Gastrocnemius medialis (tissue), 4 donors: ENCODE measurements at regions not wholly inside any gene's neighbourhood (a gene's known extent, or its start where the extent isn't known, plus 50 kb on each side); places are given as distances from the start of the nearest gene placed in this dataset.

Source experiments
- ATAC-seq, 2 donors: fragments of 150-250 bp; one replicate each; pipeline ENCODE4 v1.9.1; 2016
- DNase-seq, 2 donors: peaks; one replicate each; pipeline ENCODE4 v3.0.0-alpha.2; 2019
- H3K27ac ChIP-seq, 4 donors: fragments of 200-600 bp; sonication (generic); 1 replicate in 1 of 4; 2 replicates in 3 of 4; pipeline ENCODE4 v1.5.1; 2016 to 2018; ENCODE audit warnings: mild to moderate bottlenecking in 2 of 4, moderate library complexity in 1 of 4
- H3K27me3 ChIP-seq, 3 donors: fragments of 200-600 bp; sonication (generic) in 2 of 3; 1 replicate in 1 of 3; 2 replicates in 2 of 3; pipeline versions ENCODE4 v1.5.1 to v1.6.0; 2016 to 2019; ENCODE audit warnings: mild to moderate bottlenecking in 1 of 3, moderate library complexity in 1 of 3
- H3K36me3 ChIP-seq, 2 donors: fragments of 200-600 bp; sonication (generic) in 1 of 2; one replicate each; pipeline ENCODE4 v1.5.1; 2017 to 2018
- H3K4me1 ChIP-seq, 2 donors: fragments of 200-600 bp; sonication (generic) in 1 of 2; one replicate each; pipeline ENCODE4 v1.5.1; 2016 to 2017; ENCODE audit warnings: mild to moderate bottlenecking in 2 of 2
- H3K4me3 ChIP-seq, 4 donors: fragments of 200-600 bp; sonication (generic) in 3 of 4; 1 replicate in 1 of 4; 2 replicates in 3 of 4; pipeline ENCODE4 v1.5.1; 2016 to 2019; ENCODE audit warnings: mild to moderate bottlenecking in 2 of 4
- H3K9me3 ChIP-seq, 3 donors: fragments of 200-600 bp; sonication (generic) in 2 of 3; 1 replicate in 1 of 3; 2 replicates in 2 of 3; pipeline ENCODE4 v1.5.1; 2016 to 2019
- POLR2A ChIP-seq, 2 donors: fragments of 450-650 bp; IDR thresholded peaks; one replicate each; pipeline ENCODE4 v1.6.1; 2017; ENCODE audit warnings: antibody characterized with exemption in 2 of 2, mild to moderate bottlenecking in 2 of 2, moderate library complexity in 2 of 2
- in situ Hi-C, 4 donors: fragments of 200-750 bp; cut with MboI; loops; one replicate each; pipeline versions ENCODE4 v1.15.0 to v1.8.0; 2017; ENCODE audit warnings: low sequenced_read_pairs in 4 of 4
- intact Hi-C: fragments of 100-400 bp; cut with DNase I; formaldehyde crosslinking; loops from one replicate; pipeline ENCODE4 v1.15.1; 2023; ENCODE audit warnings: low total_unique reads
- TF ChIP-seq, protein P1 (sequence below), 5 experiments: fragments of 450-650 bp in 3 of 5; fragments of 200-600 bp in 2 of 5; sonication (generic) in 2 of 5; IDR thresholded peaks in 4 of 5; conservative IDR thresholded peaks in 1 of 5; 1 replicate in 4 of 5; 2 replicates in 1 of 5; pipeline ENCODE4 v1.5.1; 2016 to 2019; ENCODE audit warnings: antibody characterized with exemption in 5 of 5, mild to moderate bottlenecking in 3 of 5, moderate library complexity in 3 of 5

GRCh38 chr2:16747257-16747656 lies 81.6 kb upstream of the CYRIA start:
- no peak overlapping the region for H3K27ac ChIP-seq
- no peak for ATAC-seq
- intact Hi-C loops (loop anchor here (5.0 kb wide), 1 partner anchor 1450 kb away; no protein-coding TSS in a partner anchor), in situ Hi-C loops (no loop called here)
- no peaks in the 10 kb centered on the region for H3K36me3 ChIP-seq
- no peak for DNase-seq
- no peaks in the 10 kb centered on the region for H3K4me1 ChIP-seq
- TF ChIP-seq, protein P1, sequence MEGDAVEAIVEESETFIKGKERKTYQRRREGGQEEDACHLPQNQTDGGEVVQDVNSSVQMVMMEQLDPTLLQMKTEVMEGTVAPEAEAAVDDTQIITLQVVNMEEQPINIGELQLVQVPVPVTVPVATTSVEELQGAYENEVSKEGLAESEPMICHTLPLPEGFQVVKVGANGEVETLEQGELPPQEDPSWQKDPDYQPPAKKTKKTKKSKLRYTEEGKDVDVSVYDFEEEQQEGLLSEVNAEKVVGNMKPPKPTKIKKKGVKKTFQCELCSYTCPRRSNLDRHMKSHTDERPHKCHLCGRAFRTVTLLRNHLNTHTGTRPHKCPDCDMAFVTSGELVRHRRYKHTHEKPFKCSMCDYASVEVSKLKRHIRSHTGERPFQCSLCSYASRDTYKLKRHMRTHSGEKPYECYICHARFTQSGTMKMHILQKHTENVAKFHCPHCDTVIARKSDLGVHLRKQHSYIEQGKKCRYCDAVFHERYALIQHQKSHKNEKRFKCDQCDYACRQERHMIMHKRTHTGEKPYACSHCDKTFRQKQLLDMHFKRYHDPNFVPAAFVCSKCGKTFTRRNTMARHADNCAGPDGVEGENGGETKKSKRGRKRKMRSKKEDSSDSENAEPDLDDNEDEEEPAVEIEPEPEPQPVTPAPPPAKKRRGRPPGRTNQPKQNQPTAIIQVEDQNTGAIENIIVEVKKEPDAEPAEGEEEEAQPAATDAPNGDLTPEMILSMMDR (IDR thresholded peaks at IDR 0.05 in 4 of 5, conservative IDR thresholded peaks at IDR 0.05 in 1 of 5) = no peak
- no peak for TF ChIP-seq POLR2A (IDR thresholded peaks at IDR 0.05)
- H3K4me3 ChIP-seq = no peak overlapping the region
- no peaks in the 10 kb centered on the region for H3K9me3 ChIP-seq
- H3K27me3 ChIP-seq = no peaks in the 10 kb centered on the region

- Histone ChIP-seq H3K36me3 (no peaks in the 10 kb centered on the region), H3K4me1 (no peaks in the 10 kb centered on the region), H3K27me3 (no peaks in the 10 kb centered on the region), H3K27ac (no peak overlapping the region), H3K9me3 (no peaks in the 10 kb centered on the region), H3K4me3 (no peak overlapping the region)
- intact Hi-C loops = loop anchor here (5.0 kb wide), 1 partner anchor 1450 kb away; no protein-coding TSS in a partner anchor
- in situ Hi-C loops = no loop called here
- TF ChIP-seq, protein P1 (IDR thresholded peaks at IDR 0.05 in 4 of 5, conservative IDR thresholded peaks at IDR 0.05 in 1 of 5) = no peak
- TF ChIP-seq POLR2A (IDR thresholded peaks at IDR 0.05) = no peak
- ATAC-seq (no peak), DNase-seq (no peak)
Measured at GRCh38 chr2:16746833-16747232, 81.2 kb upstream of the CYRIA start.

GRCh38 chr2:16746329-16746728 lies 80.7 kb upstream of the CYRIA start:
- in situ Hi-C loops = no loop called here
- H3K4me1 ChIP-seq = no peaks in the 10 kb centered on the region
- ATAC-seq (no peak), DNase-seq (no peak)
- no peaks in the 10 kb centered on the region for H3K36me3 ChIP-seq
- TF ChIP-seq POLR2A (IDR thresholded peaks at IDR 0.05) = no peak
- TF ChIP-seq, protein P1 (IDR thresholded peaks at IDR 0.05 in 4 of 5, conservative IDR thresholded peaks at IDR 0.05 in 1 of 5) = no peak
- H3K9me3 ChIP-seq = no peaks in the 10 kb centered on the region
- H3K4me3 ChIP-seq = no peak overlapping the region
- no peak overlapping the region for H3K27ac ChIP-seq
- H3K27me3 ChIP-seq = no peaks in the 10 kb centered on the region
- intact Hi-C loops = loop anchor here (5.0 kb wide), 1 partner anchor 1449 kb away; no protein-coding TSS in a partner anchor

GRCh38 chr2:16745466-16745865 lies 79.8 kb upstream of the CYRIA start:
- Histone ChIP-seq H3K9me3 (no peaks in the 10 kb centered on the region), H3K4me1 (peaks cover 3% of the 10 kb centered on the region in 2 donors), H3K27ac (peak overlapping the region in 2 of 4 donors; percentile 28 to 60), H3K4me3 (no peak overlapping the region), H3K27me3 (no peaks in the 10 kb centered on the region), H3K36me3 (no peaks in the 10 kb centered on the region)
- DNase-seq (peak; percentile 28 to 54), ATAC-seq (peak; percentile 94 to 97)
- TF ChIP-seq, protein P1 (IDR thresholded peaks at IDR 0.05 in 4 of 5, conservative IDR thresholded peaks at IDR 0.05 in 1 of 5) = no peak
- TF ChIP-seq POLR2A (IDR thresholded peaks at IDR 0.05) = no peak
- intact Hi-C loops = loop anchor here (5.0 kb wide), 1 partner anchor 1448 kb away; no protein-coding TSS in a partner anchor
- in situ Hi-C loops = no loop called here

GRCh38 chr2:16744521-16744920 lies 78.9 kb upstream of the CYRIA start:
- no peaks in the 10 kb centered on the region for H3K36me3 ChIP-seq
- no peak overlapping the region for H3K4me3 ChIP-seq
- in situ Hi-C loops = no loop called here
- no peaks in the 10 kb centered on the region for H3K27me3 ChIP-seq
- DNase-seq (peak in 1 of 2 donors; percentile 14), ATAC-seq (peak in 1 of 2 donors; percentile 29)
- TF ChIP-seq, protein P1 (IDR thresholded peaks at IDR 0.05 in 4 of 5, conservative IDR thresholded peaks at IDR 0.05 in 1 of 5) = no peak
- TF ChIP-seq POLR2A (IDR thresholded peaks at IDR 0.05) = no peak
- H3K27ac ChIP-seq = peak overlapping the region in 2 of 4 donors; percentile 28 to 60
- intact Hi-C loops = no loop called here
- H3K4me1 ChIP-seq = peaks cover 9 to 13% of the 10 kb centered on the region in 2 donors
- no peaks in the 10 kb centered on the region for H3K9me3 ChIP-seq
